H1 (cell line): ENCODE measurements at regions not wholly inside any gene's neighbourhood (a gene's known extent, or its start where the extent isn't known, plus 50 kb on each side); places are given as distances from the start of the nearest gene placed in this dataset.

ENCODE experiments used
- CEBPB ChIP-seq: IDR thresholded peaks from 2 replicates; pipeline ENCODE4 v1.6.1; 2012; ENCODE audit warnings: low read depth, low read length
- CHD2 ChIP-seq: IDR thresholded peaks from 2 replicates; pipeline ENCODE4 v1.6.1; 2012; ENCODE audit warnings: low read length, improper control_type of control experiment
- EP300 ChIP-seq, 2 experiments: IDR thresholded peaks; 1 replicate in 1 of 2; 2 replicates in 1 of 2; pipeline ENCODE4 v1.6.1; 2011 to 2012; ENCODE audit warnings: low read depth in 2 of 2, low read length in 2 of 2, mild to moderate bottlenecking in 2 of 2, borderline replicate concordance in 1 of 2, inconsistent platforms in 1 of 2, moderate library complexity in 1 of 2
- EZH2 ChIP-seq: fragments of 200-600 bp; sonication (generic); IDR thresholded peaks from 2 replicates; pipeline ENCODE4 v1.7.1; 2012; ENCODE audit warnings: low read depth, mild to moderate bottlenecking, moderate library complexity, low read length, inconsistent platforms; ENCODE audit not compliant: severe bottlenecking
- HDAC2 ChIP-seq, 2 experiments: fragments of 300-600 bp in 1 of 2; sonication (generic) in 1 of 2; IDR thresholded peaks; 2 replicates each; pipeline ENCODE4 v1.6.1; 2011 to 2012; ENCODE audit warnings: low read depth in 2 of 2, low read length in 2 of 2, mild to moderate bottlenecking in 2 of 2, moderate library complexity in 2 of 2, borderline replicate concordance in 1 of 2, inconsistent platforms in 1 of 2
- KDM1A ChIP-seq: fragments of 200-600, 300-600 bp; sonication (generic); IDR thresholded peaks from 2 replicates; pipeline ENCODE4 v1.7.1; 2016; ENCODE audit warnings: mild to moderate bottlenecking, low read length, borderline replicate concordance
- NRF1 ChIP-seq: IDR thresholded peaks from 2 replicates; pipeline ENCODE4 v1.6.1; 2011; ENCODE audit warnings: mild to moderate bottlenecking, low read depth, low read length, improper control_type of control experiment
- POLR2A ChIP-seq, 2 experiments: IDR thresholded peaks; 1 replicate in 1 of 2; 2 replicates in 1 of 2; pipeline ENCODE4 v1.6.1; 2011; ENCODE audit warnings: low read depth in 2 of 2, low read length in 2 of 2, mild to moderate bottlenecking in 2 of 2; ENCODE audit errors: control extremely low read depth in 1 of 2
- SIN3A ChIP-seq, 2 experiments: IDR thresholded peaks in 1 of 2; conservative IDR thresholded peaks in 1 of 2; 2 replicates each; pipeline ENCODE4 v1.6.1; 2011 to 2012; ENCODE audit warnings: low read length in 2 of 2, improper control_type of control experiment in 1 of 2, low read depth in 1 of 2, mild to moderate bottlenecking in 1 of 2
- SP1 ChIP-seq: IDR thresholded peaks from 2 replicates; pipeline ENCODE4 v1.6.1; 2011; ENCODE audit warnings: low read depth, low read length
- SRF ChIP-seq: IDR thresholded peaks from 2 replicates; pipeline ENCODE4 v1.6.1; 2011; ENCODE audit warnings: mild to moderate bottlenecking, low read depth, low read length, moderate library complexity
- ZNF274 ChIP-seq: IDR thresholded peaks from 2 replicates; pipeline ENCODE4 v1.7.0; 2012; ENCODE audit warnings: low read length, borderline replicate concordance; ENCODE audit errors: extremely low read depth
- TF ChIP-seq, protein P1 (sequence below), 3 experiments: IDR thresholded peaks; 1 replicate in 2 of 3; 2 replicates in 1 of 3; pipeline versions ENCODE4 v1.5.1 to v1.6.1; 2011; ENCODE audit warnings: low read length in 3 of 3, mild to moderate bottlenecking in 3 of 3, inconsistent platforms in 2 of 3, low read depth in 1 of 3, moderate library complexity in 1 of 3; ENCODE audit not compliant: insufficient read depth in 1 of 3; ENCODE audit errors: control extremely low read depth in 1 of 3

DNA sequence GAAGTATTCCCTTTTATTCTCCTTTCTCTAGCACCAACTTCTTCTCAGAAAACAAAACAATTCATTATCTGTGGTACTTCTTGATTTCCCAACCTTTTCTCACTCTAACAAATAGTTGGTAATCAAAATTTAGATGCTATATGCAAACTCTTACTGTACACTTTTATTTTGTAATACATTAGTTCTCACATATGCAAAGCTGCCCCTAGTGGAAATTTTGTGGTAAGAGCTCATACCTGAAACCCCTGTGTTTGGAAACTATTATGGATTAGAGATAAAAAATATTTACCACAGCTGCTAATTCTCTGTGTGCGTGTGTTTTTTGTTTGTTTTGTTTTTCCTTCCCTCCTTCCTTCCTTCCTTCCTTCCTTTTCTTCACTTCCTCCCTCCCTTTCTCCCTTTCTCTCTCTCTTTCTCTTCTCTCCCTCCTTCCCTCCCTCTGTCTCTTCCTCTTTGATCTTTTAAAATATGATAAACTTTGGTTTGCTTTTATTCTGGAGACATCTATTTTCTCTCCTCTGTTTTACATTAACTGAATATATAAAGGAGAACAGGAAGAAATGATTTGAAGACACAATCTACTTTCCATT, 537.4 kb downstream of the SLITRK6 start:
- no peak for TF ChIP-seq SRF
- TF ChIP-seq POLR2A (IDR thresholded peaks at IDR 0.05; ENCODE audit: control extremely low read depth in 1 of 2, low read depth in 2 of 2, low read length in 2 of 2) = no peak
- TF ChIP-seq EZH2 = no peak
- no peak for TF ChIP-seq KDM1A
- TF ChIP-seq, protein P1, sequence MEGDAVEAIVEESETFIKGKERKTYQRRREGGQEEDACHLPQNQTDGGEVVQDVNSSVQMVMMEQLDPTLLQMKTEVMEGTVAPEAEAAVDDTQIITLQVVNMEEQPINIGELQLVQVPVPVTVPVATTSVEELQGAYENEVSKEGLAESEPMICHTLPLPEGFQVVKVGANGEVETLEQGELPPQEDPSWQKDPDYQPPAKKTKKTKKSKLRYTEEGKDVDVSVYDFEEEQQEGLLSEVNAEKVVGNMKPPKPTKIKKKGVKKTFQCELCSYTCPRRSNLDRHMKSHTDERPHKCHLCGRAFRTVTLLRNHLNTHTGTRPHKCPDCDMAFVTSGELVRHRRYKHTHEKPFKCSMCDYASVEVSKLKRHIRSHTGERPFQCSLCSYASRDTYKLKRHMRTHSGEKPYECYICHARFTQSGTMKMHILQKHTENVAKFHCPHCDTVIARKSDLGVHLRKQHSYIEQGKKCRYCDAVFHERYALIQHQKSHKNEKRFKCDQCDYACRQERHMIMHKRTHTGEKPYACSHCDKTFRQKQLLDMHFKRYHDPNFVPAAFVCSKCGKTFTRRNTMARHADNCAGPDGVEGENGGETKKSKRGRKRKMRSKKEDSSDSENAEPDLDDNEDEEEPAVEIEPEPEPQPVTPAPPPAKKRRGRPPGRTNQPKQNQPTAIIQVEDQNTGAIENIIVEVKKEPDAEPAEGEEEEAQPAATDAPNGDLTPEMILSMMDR (IDR thresholded peaks at IDR 0.05; ENCODE audit: control extremely low read depth in 1 of 3, insufficient read depth in 1 of 3, low read depth in 1 of 3, low read length in 3 of 3) = peak in 1 of 3 experiments; percentile 25; a peak in 2 of 4 replicates
- TF ChIP-seq CHD2 = no peak
- no peak for TF ChIP-seq ZNF274
- TF ChIP-seq HDAC2 (IDR thresholded peaks at IDR 0.05; ENCODE audit: borderline replicate concordance in 1 of 2, low read depth in 2 of 2, low read length in 2 of 2) = no peak
- no peak for TF ChIP-seq CEBPB
- no peak for TF ChIP-seq EP300 (IDR thresholded peaks at IDR 0.05; ENCODE audit: borderline replicate concordance in 1 of 2, low read depth in 2 of 2, low read length in 2 of 2)
- no peak for TF ChIP-seq SIN3A (conservative IDR thresholded peaks at IDR 0.05 in 1 of 2, IDR thresholded peaks at IDR 0.05 in 1 of 2; ENCODE audit: low read depth in 1 of 2, low read length in 2 of 2)
- TF ChIP-seq SP1 = no peak
- no peak for TF ChIP-seq NRF1
